IPS-18a (cell line): ENCODE measurements at regions not wholly inside any gene's neighbourhood (a gene's known extent, or its start where the extent isn't known, plus 50 kb on each side); places are given as distances from the start of the nearest gene placed in this dataset.

Source experiments
- H3K27ac ChIP-seq: one replicate; pipeline ENCODE4 v1.5.1; 2013; ENCODE audit warnings: low read length
- H3K27me3 ChIP-seq: one replicate; pipeline ENCODE4 v1.6.1; 2013; ENCODE audit warnings: mild to moderate bottlenecking, low read length; ENCODE audit not compliant: control insufficient read depth, insufficient read depth
- H3K36me3 ChIP-seq: one replicate; pipeline ENCODE4 v1.6.1; 2013; ENCODE audit warnings: low read depth, low read length; ENCODE audit not compliant: control insufficient read depth
- H3K4me1 ChIP-seq: one replicate; pipeline ENCODE4 v1.6.1; 2013; ENCODE audit warnings: low read depth, low read length; ENCODE audit not compliant: control insufficient read depth
- H3K4me3 ChIP-seq: one replicate; pipeline ENCODE4 v1.5.1; 2013; ENCODE audit warnings: low read length
- H3K9ac ChIP-seq: one replicate; pipeline ENCODE4 v1.6.1; 2013; ENCODE audit warnings: mild to moderate bottlenecking, low read length, moderate library complexity
- H3K9me3 ChIP-seq: one replicate; pipeline ENCODE4 v1.6.1; 2013; ENCODE audit warnings: low read depth, low read length; ENCODE audit not compliant: control insufficient read depth

GRCh38 chr9:129514891-129515290 is 106.0 kb downstream of the C9orf50 start:
- H3K36me3 ChIP-seq: no peaks in the 10 kb centered on the region
- no peak overlapping the region for H3K27ac ChIP-seq
- no peak overlapping the region for H3K9ac ChIP-seq
- no peaks in the 10 kb centered on the region for H3K4me1 ChIP-seq
- peaks cover 15% of the 10 kb centered on the region for H3K9me3 ChIP-seq
- H3K4me3 ChIP-seq: no peak overlapping the region
- H3K27me3 ChIP-seq: no peaks in the 10 kb centered on the region

- peaks cover 15% of the 10 kb centered on the region for H3K9me3 ChIP-seq
- H3K4me1 ChIP-seq: no peaks in the 10 kb centered on the region
- H3K27me3 ChIP-seq: no peaks in the 10 kb centered on the region
- H3K4me3 ChIP-seq: no peak overlapping the region
- H3K36me3 ChIP-seq: no peaks in the 10 kb centered on the region
- H3K27ac ChIP-seq: no peak overlapping the region
- no peak overlapping the region for H3K9ac ChIP-seq
Observed at GRCh38 chr9:129514497-129514867, 106.4 kb downstream of the C9orf50 start.

- no peaks in the 10 kb centered on the region for H3K27me3 ChIP-seq
- H3K27ac ChIP-seq: no peak overlapping the region
- H3K36me3 ChIP-seq: no peaks in the 10 kb centered on the region
- no peaks in the 10 kb centered on the region for H3K4me1 ChIP-seq
- H3K4me3 ChIP-seq: no peak overlapping the region
- peaks cover 15% of the 10 kb centered on the region for H3K9me3 ChIP-seq
- H3K9ac ChIP-seq: no peak overlapping the region
Observed at GRCh38 chr9:129513856-129514496, 106.9 kb downstream of the C9orf50 start.

GRCh38 chr9:129513282-129513681 is 107.6 kb downstream of the C9orf50 start:
- H3K9ac ChIP-seq: no peak overlapping the region
- no peaks in the 10 kb centered on the region for H3K36me3 ChIP-seq
- H3K27me3 ChIP-seq: no peaks in the 10 kb centered on the region
- no peak overlapping the region for H3K27ac ChIP-seq
- peaks cover 15% of the 10 kb centered on the region for H3K9me3 ChIP-seq
- no peak overlapping the region for H3K4me3 ChIP-seq
- H3K4me1 ChIP-seq: no peaks in the 10 kb centered on the region

GRCh38 chr9:129511285-129511900 is 109.5 kb downstream of the C9orf50 start:
- Histone ChIP-seq H3K4me3 (no peak overlapping the region), H3K36me3 (no peaks in the 10 kb centered on the region), H3K4me1 (no peaks in the 10 kb centered on the region), H3K27ac (no peak overlapping the region), H3K9ac (no peak overlapping the region), H3K9me3 (peaks cover 15% of the 10 kb centered on the region), H3K27me3 (no peaks in the 10 kb centered on the region)

- no peaks in the 10 kb centered on the region for H3K27me3 ChIP-seq
- no peak overlapping the region for H3K9ac ChIP-seq
- H3K4me1 ChIP-seq: no peaks in the 10 kb centered on the region
- H3K27ac ChIP-seq: no peak overlapping the region
- no peaks in the 10 kb centered on the region for H3K36me3 ChIP-seq
- peaks cover 12% of the 10 kb centered on the region for H3K9me3 ChIP-seq
- no peak overlapping the region for H3K4me3 ChIP-seq
Observed at GRCh38 chr9:129509533-129509928, 111.4 kb downstream of the C9orf50 start.

GRCh38 chr9:129507805-129508204 is 113.1 kb downstream of the C9orf50 start:
- H3K27ac ChIP-seq: no peak overlapping the region
- H3K9me3 ChIP-seq: no peaks in the 10 kb centered on the region
- no peak overlapping the region for H3K9ac ChIP-seq
- H3K27me3 ChIP-seq: no peaks in the 10 kb centered on the region
- no peak overlapping the region for H3K4me3 ChIP-seq
- H3K36me3 ChIP-seq: no peaks in the 10 kb centered on the region
- no peaks in the 10 kb centered on the region for H3K4me1 ChIP-seq

GRCh38 chr9:129506892-129507291 is 114.0 kb downstream of the C9orf50 start:
- Histone ChIP-seq H3K4me3 (no peak overlapping the region), H3K27ac (no peak overlapping the region), H3K9ac (no peak overlapping the region)

GRCh38 chr9:129506041-129506440 is 114.9 kb downstream of the C9orf50 start:
- no peak overlapping the region for H3K9ac ChIP-seq
- no peaks in the 10 kb centered on the region for H3K4me1 ChIP-seq
- no peak overlapping the region for H3K27ac ChIP-seq
- no peak overlapping the region for H3K4me3 ChIP-seq
- H3K9me3 ChIP-seq: no peaks in the 10 kb centered on the region
- no peaks in the 10 kb centered on the region for H3K36me3 ChIP-seq
- H3K27me3 ChIP-seq: no peaks in the 10 kb centered on the region

More at GRCh38 chr9:129506892-129507291, 114.0 kb downstream of the C9orf50 start:
- no peaks in the 10 kb centered on the region for H3K4me1 ChIP-seq
- H3K27me3 ChIP-seq: no peaks in the 10 kb centered on the region
- no peaks in the 10 kb centered on the region for H3K36me3 ChIP-seq
- no peaks in the 10 kb centered on the region for H3K9me3 ChIP-seq

GRCh38 chr9:129505270-129505902 is 115.5 kb downstream of the C9orf50 start:
- no peaks in the 10 kb centered on the region for H3K27me3 ChIP-seq
- no peak overlapping the region for H3K27ac ChIP-seq
- peaks cover 6% of the 10 kb centered on the region for H3K4me1 ChIP-seq
- H3K36me3 ChIP-seq: no peaks in the 10 kb centered on the region
- no peak overlapping the region for H3K4me3 ChIP-seq
- H3K9me3 ChIP-seq: no peaks in the 10 kb centered on the region
- no peak overlapping the region for H3K9ac ChIP-seq

- no peaks in the 10 kb centered on the region for H3K36me3 ChIP-seq
- no peaks in the 10 kb centered on the region for H3K9me3 ChIP-seq
- peaks cover 12% of the 10 kb centered on the region for H3K4me1 ChIP-seq
- H3K4me3 ChIP-seq: no peak overlapping the region
- no peaks in the 10 kb centered on the region for H3K27me3 ChIP-seq
- H3K9ac ChIP-seq: no peak overlapping the region
- no peak overlapping the region for H3K27ac ChIP-seq
Observed at GRCh38 chr9:129504404-129504803, 116.5 kb downstream of the C9orf50 start.
